ENCODE measurements at regions not wholly inside any gene's neighbourhood (a gene's known extent, or its start where the extent isn't known, plus 50 kb on each side); places are given as distances from the start of the nearest gene placed in this dataset.

- TF ChIP-seq CTCF (conservative IDR thresholded peaks at IDR 0.05): no peak
- no peak for TF ChIP-seq EZH2 (IDR thresholded peaks at IDR 0.05; ENCODE audit: low read depth)
Observed at GRCh38 chr1:38361566-38361965, 315.0 kb upstream of the POU3F1 start.

Data from PC-9 (cell line).